Esophagus muscularis mucosa (tissue), 4 donors: ENCODE measurements at regions not wholly inside any gene's neighbourhood (a gene's known extent, or its start where the extent isn't known, plus 50 kb on each side); places are given as distances from the start of the nearest gene placed in this dataset.

Source experiments
- DNase-seq: peaks from one replicate; pipeline ENCODE4 v3.0.0-alpha.2; 2017; ENCODE audit errors: extremely low spot score
- H3K27ac ChIP-seq, 4 donors: fragments of 200-600 bp; sonication (generic); replicated peaks in 1 of 4; 1 replicate in 3 of 4; 2 replicates in 1 of 4; pipeline ENCODE4 v1.5.1; 2016 to 2019; ENCODE audit warnings: mild to moderate bottlenecking in 1 of 4
- H3K27me3 ChIP-seq, 4 donors: fragments of 200-600 bp; sonication (generic); one replicate each; pipeline versions ENCODE4 v1.5.1 to v1.6.0; 2016 to 2019
- H3K36me3 ChIP-seq, 4 donors: fragments of 200-600 bp; sonication (generic); one replicate each; pipeline ENCODE4 v1.5.1; 2016 to 2019
- H3K4me1 ChIP-seq, 4 donors: fragments of 200-600 bp; sonication (generic); one replicate each; pipeline ENCODE4 v1.5.1; 2016 to 2019
- H3K4me3 ChIP-seq, 4 donors: fragments of 200-600 bp; sonication (generic); 1 replicate in 2 of 4; 2 replicates in 2 of 4; pipeline ENCODE4 v1.5.1; 2016 to 2019; ENCODE audit warnings: mild to moderate bottlenecking in 4 of 4, moderate library complexity in 1 of 4
- H3K9me3 ChIP-seq, 4 donors: fragments of 200-600 bp; sonication (generic); 1 replicate in 3 of 4; 2 replicates in 1 of 4; pipeline ENCODE4 v1.5.1; 2016 to 2019
- EP300 ChIP-seq: sonication (generic); formaldehyde crosslinking; IDR thresholded peaks from one replicate; pipeline ENCODE4 v1.6.1; 2017; ENCODE audit warnings: antibody characterized with exemption
- POLR2A ChIP-seq: fragments of 450-650 bp; IDR thresholded peaks from one replicate; pipeline ENCODE4 v1.6.1; 2017; ENCODE audit warnings: antibody characterized with exemption, moderate library complexity, mild to moderate bottlenecking, low read depth
- POLR2AphosphoS5 ChIP-seq, 2 donors: sonication (generic); formaldehyde crosslinking; IDR thresholded peaks; one replicate each; pipeline ENCODE4 v1.6.1; 2017; ENCODE audit warnings: antibody characterized with exemption in 2 of 2
- WGBS: methylation state at CpG from one replicate; pipeline ENCODE4 v1.1.5; 2018; 5-methylcytosine and 5-hydroxymethylcytosine counted together
- intact Hi-C: fragments of 100-400 bp; cut with DNase I; formaldehyde crosslinking; loops from one replicate; pipeline ENCODE4 v1.15.1; 2023
- TF ChIP-seq, protein P1 (sequence below), 3 experiments: fragments of 200-600 bp in 2 of 3; fragments of 450-650 bp in 1 of 3; sonication (generic) in 2 of 3; IDR thresholded peaks; one replicate each; pipeline ENCODE4 v1.5.1; 2017 to 2019; ENCODE audit warnings: antibody characterized with exemption in 3 of 3, mild to moderate bottlenecking in 2 of 3, moderate library complexity in 1 of 3

- no peak overlapping the region for H3K27ac ChIP-seq
- H3K36me3 ChIP-seq, result no peaks in the 10 kb centered on the region
- intact Hi-C loops, result no loop called here
- H3K4me1 ChIP-seq, result no peaks in the 10 kb centered on the region
- H3K27me3 ChIP-seq, result no peaks in the 10 kb centered on the region
- TF ChIP-seq EP300 (no peak), POLR2AphosphoS5 (IDR thresholded peaks at IDR 0.05) (no peak), POLR2A (no peak)
- TF ChIP-seq, protein P1, sequence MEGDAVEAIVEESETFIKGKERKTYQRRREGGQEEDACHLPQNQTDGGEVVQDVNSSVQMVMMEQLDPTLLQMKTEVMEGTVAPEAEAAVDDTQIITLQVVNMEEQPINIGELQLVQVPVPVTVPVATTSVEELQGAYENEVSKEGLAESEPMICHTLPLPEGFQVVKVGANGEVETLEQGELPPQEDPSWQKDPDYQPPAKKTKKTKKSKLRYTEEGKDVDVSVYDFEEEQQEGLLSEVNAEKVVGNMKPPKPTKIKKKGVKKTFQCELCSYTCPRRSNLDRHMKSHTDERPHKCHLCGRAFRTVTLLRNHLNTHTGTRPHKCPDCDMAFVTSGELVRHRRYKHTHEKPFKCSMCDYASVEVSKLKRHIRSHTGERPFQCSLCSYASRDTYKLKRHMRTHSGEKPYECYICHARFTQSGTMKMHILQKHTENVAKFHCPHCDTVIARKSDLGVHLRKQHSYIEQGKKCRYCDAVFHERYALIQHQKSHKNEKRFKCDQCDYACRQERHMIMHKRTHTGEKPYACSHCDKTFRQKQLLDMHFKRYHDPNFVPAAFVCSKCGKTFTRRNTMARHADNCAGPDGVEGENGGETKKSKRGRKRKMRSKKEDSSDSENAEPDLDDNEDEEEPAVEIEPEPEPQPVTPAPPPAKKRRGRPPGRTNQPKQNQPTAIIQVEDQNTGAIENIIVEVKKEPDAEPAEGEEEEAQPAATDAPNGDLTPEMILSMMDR (IDR thresholded peaks at IDR 0.05), result no peak
- no peaks in the 10 kb centered on the region for H3K9me3 ChIP-seq
- H3K4me3 ChIP-seq, result no peak overlapping the region
- WGBS, result 57% methylated on average over 7 of the region's 7 CpGs
- DNase-seq, result no peak
Measured at GRCh38 chr6:9503111-9503761, 911.6 kb downstream of the TFAP2A start.

- Histone ChIP-seq H3K9me3 (no peaks in the 10 kb centered on the region), H3K4me3 (no peak overlapping the region), H3K36me3 (no peaks in the 10 kb centered on the region), H3K4me1 (no peaks in the 10 kb centered on the region), H3K27ac (no peak overlapping the region), H3K27me3 (no peaks in the 10 kb centered on the region)
- intact Hi-C loops, result no loop called here
- TF ChIP-seq EP300 (no peak), POLR2A (no peak)
- TF ChIP-seq, protein P1 (IDR thresholded peaks at IDR 0.05), result no peak
- no peak for DNase-seq
- WGBS, result 69% methylated on average over 4 of the region's 4 CpGs
Measured at GRCh38 chr6:9499709-9500108, 915.2 kb downstream of the TFAP2A start.

DNA sequence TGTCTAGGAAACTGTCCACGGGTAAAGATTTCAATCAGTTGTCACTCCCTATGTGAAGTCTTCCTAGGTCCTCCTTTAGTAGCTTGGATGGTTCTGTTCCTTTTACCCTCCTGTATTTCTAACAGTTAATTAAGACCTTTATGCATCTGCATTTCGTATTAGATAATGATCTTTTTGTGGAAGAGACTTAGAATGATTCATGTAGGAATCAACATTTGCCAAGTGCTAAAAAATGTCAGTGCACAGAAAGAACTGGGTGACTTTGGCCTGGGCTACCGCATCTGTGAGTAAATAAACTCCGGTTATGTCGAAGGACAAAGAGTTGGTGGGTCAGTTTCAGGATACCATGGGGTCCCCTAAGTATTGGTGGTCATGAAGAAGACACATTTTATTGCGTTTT, 918.0 kb downstream of the TFAP2A start:
- no peaks in the 10 kb centered on the region for H3K4me1 ChIP-seq
- no peaks in the 10 kb centered on the region for H3K27me3 ChIP-seq
- H3K9me3 ChIP-seq, result no peaks in the 10 kb centered on the region
- WGBS, result 73% methylated on average over 6 of the region's 6 CpGs
- intact Hi-C loops, result no loop called here
- no peaks in the 10 kb centered on the region for H3K36me3 ChIP-seq
- H3K4me3 ChIP-seq, result no peak overlapping the region
- TF ChIP-seq, protein P1 (IDR thresholded peaks at IDR 0.05), result no peak
- TF ChIP-seq POLR2AphosphoS5 (IDR thresholded peaks at IDR 0.05) (no peak), POLR2A (no peak), EP300 (no peak)
- no peak overlapping the region for H3K27ac ChIP-seq
- DNase-seq, result no peak

DNA sequence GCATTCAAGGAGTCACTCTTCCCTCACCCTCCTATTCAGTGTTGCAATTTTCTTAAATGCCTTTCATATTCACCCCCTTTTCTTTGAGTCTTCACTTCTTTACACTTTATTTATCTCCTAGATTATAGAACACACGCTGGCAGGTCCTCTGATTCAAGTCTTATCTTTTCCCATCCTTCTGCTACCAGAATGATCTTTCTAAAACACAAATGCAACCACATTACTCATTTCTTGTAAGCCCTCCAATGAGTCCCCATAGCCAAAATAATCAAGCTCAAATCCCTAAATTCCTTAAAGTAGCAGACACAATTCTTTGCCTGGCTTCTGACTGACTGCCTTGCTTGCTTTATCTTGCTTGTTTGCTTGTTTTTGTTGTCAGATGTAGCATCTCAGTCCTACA, 920.0 kb downstream of the TFAP2A start:
- Histone ChIP-seq H3K4me3 (no peak overlapping the region), H3K27me3 (no peaks in the 10 kb centered on the region), H3K27ac (no peak overlapping the region), H3K9me3 (no peaks in the 10 kb centered on the region), H3K36me3 (no peaks in the 10 kb centered on the region), H3K4me1 (no peaks in the 10 kb centered on the region)
- intact Hi-C loops, result no loop called here
- TF ChIP-seq, protein P1 (IDR thresholded peaks at IDR 0.05), result no peak
- no peak for TF ChIP-seq POLR2AphosphoS5 (IDR thresholded peaks at IDR 0.05)
- no peak for TF ChIP-seq EP300
- TF ChIP-seq POLR2A, result no peak
- WGBS, result 44% methylated on average over 1 of the region's 1 CpG
- DNase-seq, result no peak

DNA sequence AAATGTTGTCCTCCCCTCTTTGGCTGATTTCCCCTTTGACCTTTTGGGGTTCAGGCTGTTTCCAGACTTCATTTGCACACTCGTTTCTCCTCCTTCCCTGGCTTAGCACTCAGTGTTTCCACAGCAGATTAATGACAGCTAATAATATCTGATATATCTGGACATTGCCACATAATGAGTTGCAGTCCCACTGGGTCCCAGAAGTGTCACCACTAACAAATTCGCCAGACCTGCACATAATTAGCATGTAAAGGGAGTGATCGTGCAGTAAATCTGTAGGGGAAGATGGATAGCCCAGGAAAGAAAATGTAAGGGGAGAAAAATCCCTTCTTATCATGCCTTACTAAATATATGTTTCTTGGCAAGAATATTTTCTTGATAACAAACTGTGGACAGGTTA, 922.1 kb downstream of the TFAP2A start:
- intact Hi-C loops, result no loop called here
- 44% methylated on average over 3 of the region's 3 CpGs for WGBS
- Histone ChIP-seq H3K4me3 (no peak overlapping the region), H3K27ac (no peak overlapping the region), H3K27me3 (no peaks in the 10 kb centered on the region), H3K9me3 (no peaks in the 10 kb centered on the region), H3K36me3 (no peaks in the 10 kb centered on the region), H3K4me1 (no peaks in the 10 kb centered on the region)
- TF ChIP-seq POLR2A, result no peak
- TF ChIP-seq POLR2AphosphoS5 (IDR thresholded peaks at IDR 0.05), result no peak
- TF ChIP-seq, protein P1 (IDR thresholded peaks at IDR 0.05), result no peak
- TF ChIP-seq EP300, result no peak
- no peak for DNase-seq
